Endothelial cell of umbilical vein (primary cell): ENCODE measurements at regions not wholly inside any gene's neighbourhood (a gene's known extent, or its start where the extent isn't known, plus 50 kb on each side); places are given as distances from the start of the nearest gene placed in this dataset.

Source experiments
- BruUV-seq: library from RNA; stranded (reverse); fragments of 400-500 nt; replicated peaks from 2 replicates; lab custom pipeline; 2021; lab: Mats Ljungman, UMichigan
- CTCF ChIA-PET: fragments of 300-600, 350-600 bp; sonication (Branson Sonifier 250); formaldehyde crosslinking; loops from one replicate; lab custom pipeline; 2021; ENCODE audit warnings: antibody characterized with exemption, inconsistent platforms; lab: Charles Lee
- POLR2A ChIA-PET: fragments of 300-600, 350-600 bp; sonication (Branson Sonifier 250); formaldehyde crosslinking; loops from one replicate; lab custom pipeline; 2021; ENCODE audit warnings: antibody characterized with exemption, inconsistent platforms; lab: Charles Lee
- DNase-seq: peaks from one replicate; pipeline ENCODE4 v3.0.0-alpha.2; 2011; ENCODE audit warnings: low read depth, low spot score
- FAIRE-seq: peaks from 2 replicates; lab custom pipeline; 2011; peaks lifted over from hg19 to GRCh38; lab: Jason Lieb, UNC
- H2AFZ ChIP-seq: 2 replicates; pipeline ENCODE4 v1.6.0; 2012; ENCODE audit warnings: low read depth, low read length, control low read depth, inconsistent platforms
- H3K27ac ChIP-seq: 2 replicates; pipeline ENCODE4 v1.5.1; 2011; ENCODE audit warnings: low read depth, mild to moderate bottlenecking, control low read depth, low read length, moderate library complexity; ENCODE audit not compliant: insufficient read depth
- H3K27me3 ChIP-seq, 2 experiments: 2 replicates each; pipeline versions ENCODE4 v1.6.0 to v1.6.1; 2011; ENCODE audit warnings: low read length in 2 of 2, mixed read lengths in 1 of 2; ENCODE audit not compliant: control insufficient read depth in 2 of 2, insufficient read depth in 2 of 2
- H3K36me3 ChIP-seq, 2 experiments: 2 replicates in 1 of 2; 3 replicates in 1 of 2; pipeline ENCODE4 v1.5.1; 2011; ENCODE audit warnings: low read length in 2 of 2, mild to moderate bottlenecking in 1 of 2, moderate library complexity in 1 of 2; ENCODE audit not compliant: control insufficient read depth in 2 of 2, insufficient read depth in 2 of 2; ENCODE audit errors: extremely low read depth in 1 of 2
- H3K4me1 ChIP-seq: 3 replicates; pipeline ENCODE4 v1.5.1; 2011; ENCODE audit warnings: mild to moderate bottlenecking, low read length; ENCODE audit not compliant: control insufficient read depth, insufficient read depth; ENCODE audit errors: extremely low read depth
- H3K4me2 ChIP-seq: 2 replicates; pipeline ENCODE4 v1.6.1; 2011; ENCODE audit warnings: low read length, control low read depth, mixed read lengths; ENCODE audit not compliant: insufficient read depth
- H3K4me3 ChIP-seq, 3 experiments: fragments of 200-600 bp in 1 of 3; sonication (generic), shearing (Covaris generic) in 1 of 3; replicated peaks in 1 of 3; 2 replicates each; pipeline ENCODE4 v1.5.1; 2011 to 2016; ENCODE audit warnings: control low read depth in 3 of 3, low read length in 3 of 3, mild to moderate bottlenecking in 2 of 3, inconsistent platforms in 1 of 3, low read depth in 1 of 3, moderate library complexity in 1 of 3; ENCODE audit not compliant: insufficient read depth in 1 of 3
- H3K79me2 ChIP-seq: 2 replicates; pipeline ENCODE4 v1.6.0; 2012; ENCODE audit warnings: low read length, inconsistent platforms; ENCODE audit not compliant: control insufficient read depth, insufficient read depth
- H3K9ac ChIP-seq: replicated peaks from 2 replicates; pipeline ENCODE3; 2011; ENCODE audit warnings: low read length, control low read depth; ENCODE audit not compliant: insufficient read depth; ENCODE audit errors: extremely low read depth
- H3K9me1 ChIP-seq: replicated peaks from 3 replicates; pipeline ENCODE4 v1.6.0; 2011; ENCODE audit warnings: mild to moderate bottlenecking, low read length; ENCODE audit not compliant: control insufficient read depth, insufficient read depth; ENCODE audit errors: extremely low read depth
- H3K9me3 ChIP-seq: replicated peaks from 2 replicates; pipeline ENCODE4 v1.5.1; 2012; ENCODE audit warnings: low read length, inconsistent platforms; ENCODE audit not compliant: control insufficient read depth, insufficient read depth
- H4K20me1 ChIP-seq: replicated peaks from 2 replicates; pipeline ENCODE3; 2011; ENCODE audit warnings: mild to moderate bottlenecking, low read length; ENCODE audit not compliant: control insufficient read depth, insufficient read depth; ENCODE audit errors: extremely low read depth
- CTCF ChIP-seq, 2 donors: IDR thresholded peaks; 1 replicate in 1 of 2; 2 replicates in 1 of 2; pipeline ENCODE4 v1.5.1; 2011; ENCODE audit warnings: low read length in 2 of 2, mild to moderate bottlenecking in 2 of 2, moderate library complexity in 2 of 2, control low read depth in 1 of 2, inconsistent platforms in 1 of 2, low read depth in 1 of 2; ENCODE audit not compliant: insufficient read depth in 1 of 2; ENCODE audit errors: extremely low read depth in 1 of 2
- EZH2 ChIP-seq: IDR thresholded peaks from 2 replicates; pipeline ENCODE4 v1.6.1; 2012; ENCODE audit warnings: borderline replicate concordance, low read depth, mild to moderate bottlenecking, moderate library complexity, low read length, inconsistent platforms; ENCODE audit not compliant: severe bottlenecking
- FOS ChIP-seq: IDR thresholded peaks from 2 replicates; pipeline ENCODE4 v1.6.1; 2011; ENCODE audit warnings: mild to moderate bottlenecking, low read length, moderate library complexity, borderline replicate concordance; ENCODE audit not compliant: insufficient read depth
- GATA2 ChIP-seq: IDR thresholded peaks from 2 replicates; pipeline ENCODE4 v1.7.0; 2011; ENCODE audit warnings: low read depth, mild to moderate bottlenecking, moderate library complexity, mixed read lengths, low read length; ENCODE audit not compliant: insufficient read length, insufficient read depth
- JUN ChIP-seq: IDR thresholded peaks from 2 replicates; pipeline ENCODE4 v1.6.1; 2011; ENCODE audit warnings: borderline replicate concordance, low read depth; ENCODE audit not compliant: insufficient read length, insufficient read depth
- MAX ChIP-seq: IDR thresholded peaks from 2 replicates; pipeline ENCODE4 v1.6.1; 2011; ENCODE audit not compliant: insufficient read depth, insufficient read length
- MYC ChIP-seq: IDR thresholded peaks from one replicate; pipeline ENCODE4 v1.6.1; 2011; ENCODE audit warnings: mild to moderate bottlenecking, low read depth, low read length
- POLR2A ChIP-seq: IDR thresholded peaks from 2 replicates; pipeline ENCODE4 v1.6.1; 2012; ENCODE audit warnings: low read depth, mild to moderate bottlenecking, control low read depth, low read length
- POLR2AphosphoS5 ChIP-seq: IDR thresholded peaks from 2 replicates; pipeline ENCODE4 v1.6.1; 2012; ENCODE audit warnings: low read depth, mild to moderate bottlenecking, control low read depth, low read length, moderate library complexity; ENCODE audit not compliant: insufficient read depth
- dilution Hi-C: fragments of 300-500 bp; cut with MboI; formaldehyde crosslinking; loops from one replicate; pipeline ENCODE4 v1.15.0; 2019; ENCODE audit warnings: low sequenced_read_pairs; ENCODE audit not compliant: extremely low pct_ligation_motif_present
- intact Hi-C: fragments of 100-400 bp; cut with micrococcal nuclease; formaldehyde crosslinking; loops from one replicate; pipeline ENCODE4 v1.10.0; 2022

DNA sequence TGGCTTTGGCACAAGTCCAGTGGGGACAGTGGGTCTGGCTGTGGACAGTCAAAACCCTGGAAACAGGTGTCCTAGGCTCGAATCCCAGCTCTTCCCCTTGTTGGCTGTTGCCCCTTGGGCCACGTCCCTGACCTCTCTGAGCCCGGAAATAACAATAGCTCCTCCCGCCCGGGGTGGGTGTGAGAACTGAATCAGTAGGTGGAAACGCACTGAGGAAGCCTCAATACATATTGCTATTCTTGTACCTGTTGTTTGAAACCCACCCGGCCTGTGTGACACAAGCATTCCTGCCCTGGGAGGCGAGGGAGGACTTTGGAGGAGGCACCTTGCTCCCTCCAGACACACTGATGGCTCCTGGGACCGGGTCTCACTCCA, 134.1 kb downstream of the OLFM1 start:
- CTCF ChIA-PET, result no interaction called here

More for the DNA sequence above, 134.1 kb downstream of the OLFM1 start:
- POLR2A ChIA-PET, result no interaction called here
- no peak overlapping the region for H3K4me2 ChIP-seq
- no peaks in the 10 kb centered on the region for H3K79me2 ChIP-seq
- FAIRE-seq, result no peak
- no peak overlapping the region for H3K4me3 ChIP-seq
- H2AFZ ChIP-seq, result no peak overlapping the region
- dilution Hi-C loops, result no loop called here
- H3K4me1 ChIP-seq, result no peaks in the 10 kb centered on the region
- no peaks in the 10 kb centered on the region for H3K9me1 ChIP-seq
- H4K20me1 ChIP-seq, result no peaks in the 10 kb centered on the region
- TF ChIP-seq FOS (no peak), JUN (no peak), CTCF (IDR thresholded peaks at IDR 0.05; ENCODE audit: extremely low read depth in 1 of 2, insufficient read depth in 1 of 2, low read depth in 1 of 2, low read length in 2 of 2) (no peak), MAX (no peak), EZH2 (no peak), POLR2A (no peak), POLR2AphosphoS5 (no peak), GATA2 (no peak), MYC (no peak)
- H3K9me3 ChIP-seq, result peaks cover 5% of the 10 kb centered on the region
- H3K27me3 ChIP-seq, result no peaks in the 10 kb centered on the region
- intact Hi-C loops, result no loop called here
- no TSS peak for BruUV-seq
- H3K36me3 ChIP-seq, result no peaks in the 10 kb centered on the region
- no peak for DNase-seq
- H3K27ac ChIP-seq, result no peak overlapping the region
- H3K9ac ChIP-seq, result no peak overlapping the region
